ENCODE measurements at regions not wholly inside any gene's neighbourhood (a gene's known extent, or its start where the extent isn't known, plus 50 kb on each side); places are given as distances from the start of the nearest gene placed in this dataset.

DNA sequence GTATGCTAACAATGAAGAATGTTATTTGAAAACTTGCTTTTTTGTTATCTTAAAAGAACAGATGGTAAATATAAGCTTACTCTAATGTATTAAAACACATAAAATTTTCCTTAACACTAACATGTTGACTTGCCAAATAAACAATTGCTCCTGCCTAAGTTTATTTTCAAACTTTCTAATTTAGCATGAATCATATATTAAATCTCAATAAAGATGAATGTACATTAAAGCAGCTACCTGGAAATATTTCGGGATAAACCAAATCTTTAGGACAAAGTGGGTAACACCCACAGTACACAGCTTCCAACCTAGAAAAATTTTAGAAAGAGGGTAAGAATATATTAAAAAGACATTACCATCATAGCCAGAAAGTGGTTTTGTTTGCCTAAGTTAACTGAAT, 567.4 kb downstream of the ZEB2 start:
- TF ChIP-seq EZH2phosphoT487 (IDR thresholded peaks at IDR 0.05): no peak
- TF ChIP-seq, protein P1, sequence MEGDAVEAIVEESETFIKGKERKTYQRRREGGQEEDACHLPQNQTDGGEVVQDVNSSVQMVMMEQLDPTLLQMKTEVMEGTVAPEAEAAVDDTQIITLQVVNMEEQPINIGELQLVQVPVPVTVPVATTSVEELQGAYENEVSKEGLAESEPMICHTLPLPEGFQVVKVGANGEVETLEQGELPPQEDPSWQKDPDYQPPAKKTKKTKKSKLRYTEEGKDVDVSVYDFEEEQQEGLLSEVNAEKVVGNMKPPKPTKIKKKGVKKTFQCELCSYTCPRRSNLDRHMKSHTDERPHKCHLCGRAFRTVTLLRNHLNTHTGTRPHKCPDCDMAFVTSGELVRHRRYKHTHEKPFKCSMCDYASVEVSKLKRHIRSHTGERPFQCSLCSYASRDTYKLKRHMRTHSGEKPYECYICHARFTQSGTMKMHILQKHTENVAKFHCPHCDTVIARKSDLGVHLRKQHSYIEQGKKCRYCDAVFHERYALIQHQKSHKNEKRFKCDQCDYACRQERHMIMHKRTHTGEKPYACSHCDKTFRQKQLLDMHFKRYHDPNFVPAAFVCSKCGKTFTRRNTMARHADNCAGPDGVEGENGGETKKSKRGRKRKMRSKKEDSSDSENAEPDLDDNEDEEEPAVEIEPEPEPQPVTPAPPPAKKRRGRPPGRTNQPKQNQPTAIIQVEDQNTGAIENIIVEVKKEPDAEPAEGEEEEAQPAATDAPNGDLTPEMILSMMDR (IDR thresholded peaks at IDR 0.05): no peak

Data from neural progenitor cell (in vitro differentiated cells).